Type B pancreatic cell (in vitro differentiated cells): ENCODE measurements at regions not wholly inside any gene's neighbourhood (a gene's known extent, or its start where the extent isn't known, plus 50 kb on each side); places are given as distances from the start of the nearest gene placed in this dataset.

Source experiments
- DNase-seq: peaks from one replicate; pipeline ENCODE4 v3.0.0; 2021; ENCODE audit warnings: mixed read lengths; ENCODE audit not compliant: unreplicated experiment; ENCODE audit errors: extremely low spot score
- H3K27ac Mint-ChIP-seq: 2 replicates; pipeline ENCODE4 v1.8.0; 2021; ENCODE audit warnings: mild to moderate bottlenecking, mixed read lengths
- H3K27me3 Mint-ChIP-seq: 2 replicates; pipeline ENCODE4 v1.8.0; 2021; ENCODE audit warnings: mixed read lengths
- H3K36me3 Mint-ChIP-seq: 2 replicates; pipeline ENCODE4 v1.8.0; 2021; ENCODE audit warnings: mixed read lengths
- H3K4me1 Mint-ChIP-seq: one replicate; pipeline ENCODE4 v1.8.0; 2021; ENCODE audit warnings: mixed read lengths; ENCODE audit not compliant: unreplicated experiment
- H3K4me3 Mint-ChIP-seq: 2 replicates; pipeline ENCODE4 v1.8.0; 2021; ENCODE audit warnings: mild to moderate bottlenecking, mixed read lengths
- H3K9me3 Mint-ChIP-seq: 2 replicates; pipeline ENCODE4 v1.8.0; 2021; ENCODE audit warnings: mixed read lengths
- CTCF ChIP-seq: fragments of 200-600 bp; sonication (generic); conservative IDR thresholded peaks from 2 replicates; pipeline ENCODE4 v1.5.0; 2021; ENCODE audit warnings: antibody characterized with exemption, mild to moderate bottlenecking

- peaks cover 13% of the 10 kb centered on the region for H3K4me1 Mint-ChIP-seq
- no peaks in the 10 kb centered on the region for H3K36me3 Mint-ChIP-seq
- TF ChIP-seq CTCF = no peak
- H3K27ac Mint-ChIP-seq = no peak overlapping the region
- H3K4me3 Mint-ChIP-seq = no peak overlapping the region
- no peaks in the 10 kb centered on the region for H3K9me3 Mint-ChIP-seq
- DNase-seq = no peak
- H3K27me3 Mint-ChIP-seq = peaks cover 6% of the 10 kb centered on the region
Measured at GRCh38 chr2:239507576-239508258, 106.9 kb upstream of the HDAC4 start.

GRCh38 chr2:239506961-239507360 is 106.1 kb upstream of the HDAC4 start:
- no peaks in the 10 kb centered on the region for H3K36me3 Mint-ChIP-seq
- no peak for TF ChIP-seq CTCF
- H3K27ac Mint-ChIP-seq = no peak overlapping the region
- no peak overlapping the region for H3K4me3 Mint-ChIP-seq
- DNase-seq = no peak
- H3K4me1 Mint-ChIP-seq = peaks cover 13% of the 10 kb centered on the region
- H3K27me3 Mint-ChIP-seq = peaks cover 6% of the 10 kb centered on the region
- H3K9me3 Mint-ChIP-seq = no peaks in the 10 kb centered on the region

GRCh38 chr2:239506101-239506857 is 105.5 kb upstream of the HDAC4 start:
- H3K9me3 Mint-ChIP-seq = no peaks in the 10 kb centered on the region
- H3K27ac Mint-ChIP-seq = no peak overlapping the region
- H3K36me3 Mint-ChIP-seq = no peaks in the 10 kb centered on the region
- no peak for TF ChIP-seq CTCF
- peaks cover 6% of the 10 kb centered on the region for H3K27me3 Mint-ChIP-seq
- DNase-seq = no peak
- no peak overlapping the region for H3K4me3 Mint-ChIP-seq
- H3K4me1 Mint-ChIP-seq = peaks cover 13% of the 10 kb centered on the region

- Mint-ChIP-seq H3K27me3 (peaks cover 9% of the 10 kb centered on the region), H3K27ac (no peak overlapping the region), H3K36me3 (no peaks in the 10 kb centered on the region), H3K4me1 (peaks cover 8% of the 10 kb centered on the region), H3K4me3 (no peak overlapping the region), H3K9me3 (no peaks in the 10 kb centered on the region)
- no peak for DNase-seq
- no peak for TF ChIP-seq CTCF
Measured at GRCh38 chr2:239504643-239505235, 103.9 kb upstream of the HDAC4 start.

GRCh38 chr2:239502430-239503186 is 101.8 kb upstream of the HDAC4 start:
- Mint-ChIP-seq H3K27me3 (peaks cover 6% of the 10 kb centered on the region), H3K4me3 (no peak overlapping the region), H3K27ac (no peak overlapping the region), H3K4me1 (peaks cover 8% of the 10 kb centered on the region), H3K36me3 (no peaks in the 10 kb centered on the region), H3K9me3 (no peaks in the 10 kb centered on the region)
- DNase-seq = no peak
- TF ChIP-seq CTCF = no peak
